ENCODE measurements at regions not wholly inside any gene's neighbourhood (a gene's known extent, or its start where the extent isn't known, plus 50 kb on each side); places are given as distances from the start of the nearest gene placed in this dataset.
A peak's percentile ranks its signal among the peaks of the same experiment; 100 is the strongest.

DNA sequence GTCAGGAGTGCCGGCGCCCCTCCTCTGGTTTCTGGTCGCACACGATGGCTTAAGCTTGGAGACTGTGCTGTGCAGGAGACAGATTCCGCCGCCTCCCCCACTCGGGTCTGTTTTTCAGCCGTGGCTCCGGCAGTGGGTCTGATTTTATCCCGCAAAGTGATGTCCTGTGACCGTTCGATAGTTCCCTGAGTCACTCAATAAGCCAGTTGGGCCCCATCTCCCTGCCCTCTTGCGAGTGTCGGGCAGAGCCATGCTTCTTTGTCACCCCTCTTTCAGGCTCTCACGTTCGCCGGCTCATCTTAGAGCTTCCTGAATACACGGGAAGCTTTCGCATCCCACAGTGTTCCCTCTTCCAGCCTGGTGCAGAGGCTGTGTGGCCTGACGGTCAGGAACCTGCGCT, 127.8 kb upstream of the RFLNA start:
- no peak for DNase-seq

DNA sequence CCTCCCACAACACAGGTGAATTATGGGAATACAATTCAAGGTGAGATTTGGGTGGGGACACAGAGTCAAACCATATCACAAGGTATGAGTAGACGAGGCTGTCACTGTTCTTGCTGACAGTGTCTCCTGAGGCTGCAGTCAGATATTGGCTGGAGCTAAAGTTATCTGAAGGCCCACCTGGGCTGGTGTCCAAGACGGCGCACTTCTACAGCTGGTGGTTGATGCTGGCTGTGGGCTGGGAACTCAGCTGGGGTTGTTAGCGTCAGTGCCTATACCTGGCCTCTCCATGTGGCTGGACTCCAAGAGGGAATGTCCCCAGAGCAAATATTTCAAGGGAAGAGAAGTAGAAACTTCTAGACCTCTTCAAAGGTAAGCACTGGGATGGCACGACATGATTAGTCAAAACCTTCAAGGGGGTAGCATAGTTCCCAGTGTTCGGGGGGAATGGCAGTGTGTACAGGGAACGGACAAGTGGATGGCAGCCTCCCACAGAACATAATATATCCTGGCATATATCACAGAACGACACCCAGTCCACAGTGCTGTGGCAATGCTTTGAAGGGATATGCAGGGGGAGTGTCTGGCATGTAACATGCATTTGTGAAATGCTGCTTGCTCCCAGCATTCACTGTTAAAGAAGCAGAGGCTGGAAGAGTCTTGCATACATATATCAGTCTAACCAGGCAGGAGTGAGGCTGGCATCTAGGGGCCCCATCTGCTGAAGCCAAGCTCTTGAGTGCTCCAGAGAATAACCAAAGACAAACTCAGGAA, 126.7 kb upstream of the RFLNA start:
- no peak for DNase-seq

DNA sequence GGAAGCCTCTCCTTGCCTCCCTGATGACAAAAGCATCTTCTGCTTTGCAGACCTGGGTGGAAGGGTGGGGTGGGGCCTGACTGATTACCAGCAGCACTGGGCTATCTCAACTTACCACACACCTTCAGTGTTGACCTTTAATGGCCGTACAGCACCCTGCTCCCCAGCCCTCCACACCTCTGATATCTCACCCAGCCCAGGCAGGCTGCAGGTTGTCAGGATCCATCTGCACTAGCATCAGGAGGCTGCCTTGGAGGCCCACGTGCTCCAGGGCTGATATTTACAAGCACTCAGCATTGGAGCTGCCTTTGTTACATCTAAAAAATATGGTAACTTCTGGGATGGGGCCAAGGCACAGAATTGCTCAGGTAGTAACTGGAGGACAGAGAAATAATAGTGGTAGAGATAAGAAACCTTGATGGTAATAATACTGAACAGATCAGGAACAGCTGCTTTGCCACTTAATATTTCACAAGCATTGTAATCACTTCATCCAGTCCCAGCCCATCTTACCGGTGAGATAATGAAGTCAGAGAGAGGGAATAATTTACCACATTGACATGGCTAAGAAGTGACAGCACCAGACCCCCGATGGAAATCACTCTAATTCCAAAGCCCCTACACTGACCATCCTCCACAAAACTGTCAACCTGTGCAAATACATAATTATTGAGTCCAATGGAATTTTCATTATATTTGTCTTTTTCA, 125.2 kb upstream of the RFLNA start:
- no peak for DNase-seq

DNA sequence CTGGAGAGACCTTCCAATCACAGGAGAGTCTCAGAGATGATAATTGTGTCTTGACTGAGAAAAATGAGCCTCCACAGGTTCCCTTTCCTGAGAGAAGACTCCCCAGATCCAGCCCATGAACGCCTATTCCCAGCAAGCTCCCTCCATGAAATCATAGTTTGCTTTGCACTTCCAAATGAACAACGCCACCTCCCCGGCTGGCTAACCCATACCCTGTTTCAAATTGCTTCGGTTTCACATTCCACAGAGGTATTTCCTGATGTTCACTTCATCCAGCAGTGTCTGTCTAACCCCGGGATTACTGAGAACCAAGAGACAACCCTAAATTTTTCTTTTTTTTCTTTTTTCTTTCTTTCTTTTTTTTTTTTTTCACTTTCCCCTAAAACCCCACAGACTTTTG, 124.1 kb upstream of the RFLNA start:
- no peak for DNase-seq

DNA sequence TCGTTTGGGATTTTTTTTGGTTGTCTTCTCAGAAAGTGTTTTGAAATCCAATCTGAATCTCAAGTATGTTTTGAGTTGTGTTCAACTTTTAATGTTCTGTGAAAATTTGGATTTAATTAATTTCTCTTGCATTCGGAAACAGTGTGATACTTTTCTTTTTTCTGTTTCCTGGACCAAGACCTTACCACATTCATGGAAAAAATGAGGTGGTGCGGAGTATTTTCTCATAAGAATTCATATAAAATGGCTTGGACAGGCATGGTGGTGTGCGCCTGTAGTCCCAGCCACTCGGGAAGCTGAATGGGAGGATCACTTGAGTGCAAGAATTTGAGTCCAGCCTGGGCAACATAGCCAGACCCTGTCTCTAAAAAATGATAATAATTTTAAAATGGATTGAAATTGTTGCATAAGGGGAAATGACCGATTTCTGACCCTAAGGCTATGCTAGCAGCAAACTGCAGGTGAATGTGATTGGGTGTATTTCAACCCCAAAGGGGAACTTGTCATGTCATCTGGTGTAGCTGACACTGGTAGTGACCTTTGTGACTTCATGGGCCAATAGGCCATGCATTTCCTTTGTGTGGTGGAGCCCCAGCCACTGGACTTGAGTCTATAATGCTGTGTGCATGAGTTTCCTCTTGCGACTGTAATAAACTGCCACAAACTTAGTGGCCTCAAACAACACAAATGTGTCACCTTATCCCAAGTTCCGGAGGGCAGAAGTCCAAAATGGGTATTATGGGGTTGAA, 123.5 kb upstream of the RFLNA start:
- peak; percentile 61 to 75 for DNase-seq

DNA sequence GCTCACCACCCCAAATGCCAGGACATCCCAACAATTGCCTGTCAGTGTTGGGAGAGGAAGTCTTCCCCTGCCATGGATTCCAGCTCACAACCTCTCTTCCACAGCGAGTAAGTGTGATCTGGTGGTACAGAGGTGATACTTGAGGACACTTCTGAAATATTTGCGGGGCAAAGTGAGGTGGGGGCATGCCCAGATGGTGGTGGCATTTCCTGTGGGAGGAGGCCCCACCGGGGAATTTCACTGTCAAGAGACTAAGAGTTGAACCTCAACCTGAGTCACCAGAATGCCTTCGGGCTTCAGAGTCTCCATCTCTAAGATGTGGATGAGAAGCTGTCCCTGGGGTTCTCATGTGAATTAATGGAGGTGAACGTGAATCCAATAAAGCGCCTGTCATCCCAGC, 122.3 kb upstream of the RFLNA start:
- DNase-seq: no peak

DNA sequence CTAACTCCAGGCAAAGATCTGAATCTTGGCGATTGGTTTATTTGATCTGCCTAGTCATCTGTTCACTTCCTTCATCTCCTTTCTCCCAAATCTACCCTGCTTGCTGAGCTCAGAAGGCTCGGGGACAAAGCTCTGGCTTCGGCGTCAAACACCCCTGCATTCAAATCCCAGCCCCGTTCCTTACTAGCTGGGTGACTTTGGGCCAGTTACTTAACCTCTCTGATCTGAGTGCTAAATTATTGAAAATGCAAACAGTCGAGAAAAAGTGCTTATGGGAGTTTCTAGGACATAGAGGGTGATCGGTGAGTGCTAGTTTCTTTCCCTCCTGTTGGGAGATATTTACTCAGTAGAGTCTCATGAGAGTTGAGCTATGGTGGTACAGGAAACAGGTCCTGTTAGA, 121.2 kb upstream of the RFLNA start:
- no peak for DNase-seq

DNA sequence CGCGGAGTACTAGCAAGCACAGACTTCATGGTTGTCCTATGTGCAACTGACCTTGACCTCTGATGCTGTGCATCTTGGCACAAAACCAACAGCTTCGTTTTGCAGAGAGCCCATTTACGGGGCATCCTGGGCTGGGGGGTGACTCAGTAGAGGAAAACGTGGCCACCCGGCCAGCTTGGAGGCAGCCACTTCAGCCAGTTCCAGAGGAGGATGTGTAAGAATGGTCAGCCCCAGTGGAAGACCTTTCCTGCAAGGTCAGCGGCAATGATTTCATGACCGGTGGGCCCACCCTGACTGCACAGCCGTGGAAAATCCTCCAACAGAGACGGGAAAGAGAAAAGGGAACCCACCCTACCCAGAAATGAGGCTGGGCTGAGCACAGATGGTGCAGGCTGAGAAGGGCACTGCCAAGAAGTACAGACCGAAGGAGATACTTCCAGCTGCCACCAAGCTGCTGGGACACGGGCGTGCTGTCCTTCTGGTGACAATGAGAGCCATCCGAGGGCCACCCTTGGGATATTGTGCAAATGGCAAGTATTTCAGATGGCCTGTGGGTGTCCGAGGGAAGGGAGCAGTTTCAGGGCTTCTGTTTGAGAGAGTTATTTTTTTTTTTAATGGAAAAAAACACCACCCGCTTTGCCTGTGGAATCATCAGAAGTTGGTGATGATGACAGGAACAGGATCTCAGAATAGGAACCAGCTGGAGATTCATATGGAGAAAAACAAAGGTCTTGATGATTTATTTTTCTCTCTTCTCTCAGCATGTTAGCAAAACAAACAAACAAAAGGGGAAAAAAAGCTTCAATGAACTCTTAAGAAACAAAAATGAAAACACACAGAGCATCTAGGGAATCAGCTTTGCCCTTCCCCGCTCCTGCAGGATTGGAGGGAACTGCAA, 120.2 kb upstream of the RFLNA start:
- DNase-seq: no peak

DNA sequence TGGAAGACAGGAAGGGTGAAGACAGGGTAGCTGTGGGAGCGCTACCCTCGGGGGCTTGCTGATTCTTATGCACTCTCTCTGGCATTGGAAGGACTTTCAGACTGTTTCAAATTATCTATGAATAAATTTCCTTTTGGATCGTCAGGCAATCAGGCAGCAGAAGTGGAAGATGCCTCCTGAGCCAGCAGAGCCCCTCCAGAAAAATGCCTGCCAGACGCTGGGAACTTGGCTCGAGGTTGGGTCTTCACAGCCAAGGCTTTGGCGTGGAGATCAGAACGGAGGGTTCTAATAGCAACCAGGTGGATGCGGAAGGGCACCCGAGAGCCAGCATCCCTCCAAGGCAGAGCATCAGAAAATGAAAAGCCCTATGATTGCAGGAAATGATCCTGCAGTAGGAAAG, 119.2 kb upstream of the RFLNA start:
- no peak for DNase-seq

DNA sequence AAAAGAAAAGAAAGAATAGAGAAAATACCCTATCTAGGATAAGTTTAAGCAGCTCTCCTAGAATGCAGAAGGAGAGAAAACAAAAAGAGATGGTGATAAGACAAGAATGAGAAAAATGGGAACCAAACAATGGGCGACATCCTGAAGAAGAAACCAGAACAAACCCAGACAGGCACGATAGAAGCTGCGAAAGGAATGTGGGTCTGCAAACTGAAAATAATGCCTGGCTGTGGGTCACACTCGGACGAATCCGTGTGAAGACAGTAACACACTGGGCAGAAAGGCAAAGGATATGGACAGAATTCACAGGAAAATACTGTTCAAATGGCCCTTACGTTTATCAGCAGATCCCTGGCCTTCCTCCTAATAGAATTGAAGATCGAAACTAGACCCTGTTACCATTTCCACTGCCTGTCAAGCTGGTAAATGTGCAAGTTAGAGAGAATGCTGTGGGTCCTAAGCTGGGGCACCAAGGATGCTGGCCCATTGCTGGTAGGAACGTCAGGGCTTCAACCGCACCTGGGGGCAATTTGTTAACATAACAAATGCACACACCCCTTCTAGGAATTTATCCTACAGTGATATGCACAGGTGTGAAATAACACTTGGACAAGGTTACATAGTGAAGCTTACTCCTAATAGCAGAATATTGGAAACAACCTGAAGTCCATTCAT, 117.5 kb upstream of the RFLNA start:
- DNase-seq: no peak

DNA sequence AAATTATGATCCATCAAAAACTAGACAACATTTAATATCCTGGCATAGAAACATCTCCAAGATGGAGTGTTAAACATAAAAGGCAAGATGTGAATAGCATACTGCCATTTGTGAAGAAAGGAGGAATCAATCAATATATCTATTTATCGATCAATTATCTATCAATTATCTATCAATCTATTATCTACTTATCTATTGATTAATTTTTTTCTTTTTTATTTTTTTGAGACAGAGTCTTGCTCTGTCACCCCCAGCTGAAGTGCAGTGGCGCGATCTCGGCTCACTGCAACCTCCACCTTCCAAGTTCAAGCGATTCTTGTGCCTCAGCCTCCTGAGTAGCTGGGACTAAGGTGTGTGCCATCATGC, 117.0 kb upstream of the RFLNA start:
- DNase-seq: no peak

DNA sequence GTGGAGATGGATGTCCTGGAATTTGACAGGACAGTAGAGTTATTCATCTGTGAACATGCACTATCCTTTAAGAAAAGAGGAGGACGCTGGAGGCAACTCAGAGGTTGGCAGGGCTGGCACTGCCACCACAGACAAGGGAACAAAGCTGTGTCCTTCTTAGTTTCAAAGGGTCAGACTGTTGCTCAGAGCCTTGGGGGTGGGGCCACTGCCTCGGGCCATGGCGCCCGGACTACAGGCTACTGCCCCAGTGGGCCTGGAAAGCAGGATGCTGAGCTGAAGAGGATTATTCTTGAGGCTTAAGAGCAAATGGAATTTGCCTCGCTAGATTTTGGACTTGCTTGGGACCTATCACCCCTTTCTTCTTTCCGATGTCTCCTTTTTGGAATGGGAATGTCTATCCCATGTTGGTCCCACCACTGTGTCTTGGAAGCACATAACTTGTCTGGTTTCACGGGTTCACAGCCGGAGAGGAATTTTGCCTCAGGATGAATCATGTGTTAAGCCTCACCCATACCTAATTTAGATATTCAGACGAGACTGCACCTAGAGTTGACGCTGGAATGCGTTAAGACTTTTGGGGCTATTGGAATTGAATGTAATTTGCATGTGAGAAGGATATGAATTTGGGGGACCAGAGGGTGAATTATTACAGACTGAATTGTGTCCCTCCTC, 114.8 kb upstream of the RFLNA start:
- DNase-seq: no peak

DNA sequence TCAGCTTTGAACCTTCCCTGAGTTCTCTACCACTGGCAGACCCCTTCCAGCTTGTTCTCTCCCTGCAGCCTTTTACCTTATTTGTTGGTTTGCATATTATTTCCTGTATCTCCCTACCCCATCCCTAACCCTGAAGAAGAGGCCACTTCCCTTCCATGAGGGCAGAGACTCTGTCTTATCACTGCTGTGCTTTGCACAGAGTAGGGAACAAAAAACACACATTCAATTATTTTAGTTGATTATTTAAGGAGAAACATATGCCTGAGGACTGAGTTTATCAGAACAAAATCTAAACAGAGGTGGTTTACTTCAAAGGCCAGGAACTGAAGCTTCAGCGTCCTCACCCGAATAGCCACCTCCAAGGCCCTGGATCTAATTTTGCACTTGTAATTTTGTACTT, 111.7 kb upstream of the RFLNA start:
- DNase-seq: no peak

DNA sequence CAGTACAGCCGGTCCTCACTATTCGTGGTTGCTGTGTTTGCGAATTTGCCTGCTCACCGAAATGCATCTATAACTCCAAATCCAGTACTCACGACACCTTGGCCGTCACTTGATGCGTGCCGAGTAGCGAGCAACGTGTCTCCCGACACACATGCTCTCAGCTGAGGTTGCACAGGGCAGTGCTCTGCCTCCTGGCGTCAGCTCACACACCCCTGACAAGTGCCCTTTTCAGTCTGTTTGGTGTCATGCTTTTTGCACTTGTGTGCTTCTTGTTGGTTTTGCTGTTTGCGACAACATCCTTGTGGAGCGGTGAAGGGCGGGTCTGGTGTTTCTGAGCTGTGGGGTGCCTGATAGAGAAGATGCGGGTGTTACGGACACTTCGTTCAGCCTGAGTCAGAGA, 110.4 kb upstream of the RFLNA start:
- no peak for DNase-seq

DNA sequence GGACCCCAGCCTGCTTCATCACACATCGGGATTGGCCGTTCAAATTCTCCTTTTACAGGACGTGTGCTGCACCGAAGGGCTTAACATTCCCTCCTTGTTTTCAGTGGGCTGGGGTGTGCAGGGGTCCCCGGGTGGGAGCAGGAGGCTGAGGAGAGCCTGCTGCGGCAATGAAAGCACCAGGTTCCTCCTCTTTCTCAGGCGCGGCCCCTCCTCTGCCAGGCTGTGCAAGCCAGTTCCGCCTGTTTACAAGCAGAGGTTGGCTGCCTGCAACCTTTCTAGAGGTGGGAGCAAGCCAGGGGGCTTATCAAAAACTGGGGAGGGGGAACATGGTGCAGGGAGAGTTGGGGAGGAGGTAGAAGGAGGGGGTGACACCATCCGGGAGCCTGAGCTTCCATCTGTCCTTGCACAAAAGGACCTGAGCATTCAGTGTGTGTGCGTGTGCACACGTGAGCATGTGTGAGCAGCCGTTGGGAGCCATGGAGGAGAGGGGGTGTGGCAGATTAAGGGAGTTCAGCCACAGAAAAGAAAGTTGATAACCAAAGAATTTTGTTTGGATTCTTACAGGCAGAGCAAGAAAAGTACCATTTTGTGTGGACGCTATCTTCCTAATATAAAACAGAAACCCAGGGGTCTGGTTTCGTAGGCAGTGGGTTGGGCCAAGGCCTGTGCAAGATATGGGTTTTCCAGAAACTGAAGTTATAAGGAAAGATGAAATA, 108.8 kb upstream of the RFLNA start:
- no peak for DNase-seq

DNA sequence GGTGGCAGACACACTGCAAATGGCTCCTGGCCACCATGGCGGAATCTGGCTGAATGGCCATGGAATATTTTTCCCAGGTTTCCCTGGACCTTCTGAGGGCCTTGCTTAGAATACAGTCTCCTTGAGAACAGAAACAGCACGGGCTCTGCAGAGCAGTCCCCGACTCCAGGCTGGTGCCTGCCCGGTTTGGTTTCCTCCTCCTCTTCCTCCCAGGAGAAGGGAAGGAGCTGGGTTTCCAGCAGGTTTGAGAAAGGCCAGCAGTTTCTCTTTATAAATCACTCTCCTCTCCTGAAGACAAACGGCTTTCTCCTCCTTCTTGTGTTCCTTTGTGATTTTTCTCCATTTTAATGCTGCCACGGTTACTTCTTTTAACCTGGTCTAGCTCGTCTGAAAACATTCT, 106.8 kb upstream of the RFLNA start:
- no peak for DNase-seq

DNA sequence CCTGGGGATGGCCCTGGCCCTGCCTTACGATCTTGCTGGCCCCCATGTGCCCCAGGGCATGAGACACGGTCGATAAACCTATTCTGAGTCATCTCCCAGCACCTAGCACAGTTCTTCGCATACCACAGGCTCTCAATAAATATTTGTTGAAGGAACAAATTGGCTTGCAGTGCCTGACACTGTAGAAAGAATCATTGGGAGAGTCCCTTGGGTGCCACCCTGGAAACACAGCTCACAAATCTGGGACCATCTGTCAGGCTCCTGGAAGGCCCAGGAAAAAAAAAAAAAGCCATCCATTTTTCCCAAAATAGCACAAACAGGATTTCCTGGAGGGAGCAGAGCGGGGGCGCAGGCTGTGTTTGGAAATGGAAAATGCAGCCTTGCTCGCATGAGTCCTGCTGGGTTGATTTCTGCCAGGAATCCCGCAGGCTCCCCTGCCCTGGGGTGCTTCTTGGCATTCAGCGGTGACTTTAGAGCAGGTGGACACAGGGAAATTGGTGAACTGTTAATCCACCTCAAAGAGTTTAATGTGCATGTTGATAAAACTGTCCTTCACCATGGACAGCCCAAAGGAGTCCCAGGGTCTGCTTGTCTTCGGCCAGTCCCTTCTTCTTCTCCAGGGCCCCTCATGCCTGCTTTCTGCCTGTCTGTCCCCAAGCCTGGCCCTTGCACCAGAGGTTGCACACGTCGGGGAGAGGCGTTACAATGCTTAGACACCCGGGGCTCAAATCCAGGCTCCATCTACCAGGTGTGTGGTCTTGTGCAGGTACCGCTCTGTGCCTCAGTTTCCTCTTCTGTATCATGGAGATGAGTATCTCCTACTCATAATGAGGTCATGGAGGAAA, 106.1 kb upstream of the RFLNA start:
- no peak for DNase-seq

DNA sequence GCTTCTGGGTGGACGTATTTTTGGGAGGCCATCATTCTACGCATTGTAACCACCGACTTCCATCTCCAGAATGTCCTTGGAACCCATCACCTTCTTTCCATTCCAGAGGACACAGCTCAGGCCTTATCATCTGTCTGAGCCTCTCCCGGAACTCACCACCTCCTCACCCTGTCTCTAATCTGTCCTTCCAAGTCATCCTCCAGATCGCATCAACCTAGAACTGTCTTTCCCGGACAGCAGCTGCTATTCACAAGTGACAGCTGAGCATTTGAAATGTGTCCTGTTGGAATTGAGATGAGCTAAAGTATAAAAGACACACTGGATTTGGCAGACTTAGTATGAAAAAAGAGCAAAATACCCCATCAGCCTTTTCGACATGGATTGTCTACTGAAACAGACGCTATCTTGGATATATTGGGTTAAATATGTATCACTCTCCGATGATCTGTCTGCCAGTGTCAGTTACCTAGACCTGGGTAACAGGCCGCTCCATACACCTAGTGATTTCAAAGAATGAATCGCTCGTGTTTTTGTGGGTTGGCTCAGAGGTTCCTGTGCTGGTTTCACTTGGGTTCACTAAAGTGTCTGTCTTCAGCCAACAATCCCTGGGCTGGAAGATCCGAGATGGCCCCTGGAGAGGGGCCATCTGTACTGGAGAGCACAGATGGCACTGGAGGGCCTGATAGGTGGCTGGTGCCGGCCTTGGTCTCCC, 104.4 kb upstream of the RFLNA start:
- no peak for DNase-seq

DNA sequence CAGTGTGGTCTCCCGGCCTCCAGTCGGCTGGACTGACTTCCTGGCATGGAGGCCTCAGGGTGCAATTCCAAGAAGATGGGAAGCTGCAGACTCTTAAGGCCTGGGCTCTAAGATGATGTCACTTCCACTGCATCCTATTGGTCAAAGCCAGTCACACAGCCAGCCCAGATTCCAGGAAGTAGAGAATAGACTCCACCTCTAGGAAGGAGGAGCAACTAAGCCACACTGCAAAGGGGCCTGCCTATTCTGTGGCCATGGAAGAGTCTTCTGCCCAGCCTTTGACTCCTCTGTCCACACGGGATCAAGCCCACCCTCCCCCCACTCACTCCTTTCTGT, 103.9 kb upstream of the RFLNA start:
- no peak for DNase-seq

DNA sequence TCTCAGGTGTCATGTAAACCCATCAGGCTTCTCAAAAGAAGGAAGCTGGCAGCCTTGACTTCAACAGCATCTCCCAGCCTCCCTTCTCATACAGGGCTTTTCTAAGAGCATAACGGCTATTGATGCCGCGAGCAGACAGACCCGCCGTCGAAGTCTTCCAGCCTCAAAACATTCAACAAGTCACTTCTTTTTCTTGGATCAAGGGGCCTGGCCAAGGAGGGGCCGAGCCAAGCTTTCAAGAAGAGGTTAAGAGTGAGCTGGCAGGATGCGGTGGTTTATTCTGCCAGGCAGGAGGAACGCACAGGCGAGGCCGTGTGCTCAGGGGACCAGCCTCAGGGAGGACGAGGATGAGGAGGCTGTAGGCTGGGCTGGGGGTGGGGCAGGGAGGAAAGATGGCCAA, 102.9 kb upstream of the RFLNA start:
- no peak for DNase-seq
